GM12874 (cell line): ENCODE measurements at regions not wholly inside any gene's neighbourhood (a gene's known extent, or its start where the extent isn't known, plus 50 kb on each side); places are given as distances from the start of the nearest gene placed in this dataset.

ENCODE experiments used
- TF ChIP-seq, protein P1 (sequence below): IDR thresholded peaks from 2 replicates; pipeline ENCODE4 v1.5.1; 2011; ENCODE audit warnings: low read depth, mild to moderate bottlenecking, control low read depth, low read length, moderate library complexity; ENCODE audit not compliant: insufficient read depth

DNA sequence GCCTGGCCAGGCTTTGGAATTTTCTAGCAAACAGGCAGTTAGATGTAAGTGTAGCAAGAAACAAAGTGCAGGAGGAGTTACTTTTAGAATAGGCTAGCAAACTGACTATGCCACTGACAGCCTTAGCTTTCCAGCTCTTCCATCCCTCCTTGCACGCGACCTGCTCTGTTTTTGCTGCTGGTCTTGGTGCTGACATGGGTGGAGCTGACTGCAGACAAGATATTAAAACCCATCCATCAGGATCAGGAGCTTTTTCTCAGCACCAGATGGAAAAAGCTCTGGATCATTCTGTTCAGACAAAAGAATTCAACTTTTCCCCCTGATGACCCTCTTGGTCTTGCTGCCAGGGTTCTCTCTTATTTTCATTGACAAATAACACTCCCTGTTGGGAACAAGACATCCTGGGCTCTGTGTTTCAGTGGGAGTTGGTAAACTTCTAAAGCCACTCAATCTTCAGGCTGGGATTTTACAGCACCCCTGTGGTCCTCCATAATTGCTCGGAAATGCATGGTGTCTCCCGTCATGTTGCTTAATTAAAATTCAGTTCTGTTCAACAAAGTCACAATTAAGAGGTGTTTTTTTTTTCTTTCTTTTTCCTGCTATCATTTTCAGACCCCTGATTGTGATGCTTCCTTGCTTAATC lies 240.0 kb upstream of the LARGE1 start:
- TF ChIP-seq, protein P1, sequence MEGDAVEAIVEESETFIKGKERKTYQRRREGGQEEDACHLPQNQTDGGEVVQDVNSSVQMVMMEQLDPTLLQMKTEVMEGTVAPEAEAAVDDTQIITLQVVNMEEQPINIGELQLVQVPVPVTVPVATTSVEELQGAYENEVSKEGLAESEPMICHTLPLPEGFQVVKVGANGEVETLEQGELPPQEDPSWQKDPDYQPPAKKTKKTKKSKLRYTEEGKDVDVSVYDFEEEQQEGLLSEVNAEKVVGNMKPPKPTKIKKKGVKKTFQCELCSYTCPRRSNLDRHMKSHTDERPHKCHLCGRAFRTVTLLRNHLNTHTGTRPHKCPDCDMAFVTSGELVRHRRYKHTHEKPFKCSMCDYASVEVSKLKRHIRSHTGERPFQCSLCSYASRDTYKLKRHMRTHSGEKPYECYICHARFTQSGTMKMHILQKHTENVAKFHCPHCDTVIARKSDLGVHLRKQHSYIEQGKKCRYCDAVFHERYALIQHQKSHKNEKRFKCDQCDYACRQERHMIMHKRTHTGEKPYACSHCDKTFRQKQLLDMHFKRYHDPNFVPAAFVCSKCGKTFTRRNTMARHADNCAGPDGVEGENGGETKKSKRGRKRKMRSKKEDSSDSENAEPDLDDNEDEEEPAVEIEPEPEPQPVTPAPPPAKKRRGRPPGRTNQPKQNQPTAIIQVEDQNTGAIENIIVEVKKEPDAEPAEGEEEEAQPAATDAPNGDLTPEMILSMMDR = no peak

- TF ChIP-seq, protein P1 = no peak
Observed at GRCh38 chr22:34161431-34162123, 241.3 kb upstream of the LARGE1 start.

DNA sequence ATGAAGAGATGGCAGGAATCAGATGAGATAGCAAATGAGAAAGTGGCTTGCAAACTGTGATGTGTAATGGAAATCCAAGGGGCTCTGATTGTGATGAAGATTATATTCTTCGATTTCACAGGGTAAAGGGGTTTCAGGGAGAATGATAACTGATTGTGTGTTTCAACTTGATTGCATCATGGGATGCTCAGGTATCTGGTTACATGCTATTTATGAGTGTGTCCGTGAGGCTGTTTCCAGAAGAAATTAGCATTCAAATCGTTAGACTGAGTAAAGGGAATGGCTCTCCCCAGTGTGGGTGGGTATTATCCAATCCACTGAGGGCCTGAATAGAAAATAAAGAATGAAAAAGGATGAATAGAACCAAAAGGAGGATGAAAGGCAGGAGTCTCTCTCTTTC lies 278.7 kb upstream of the LARGE1 start:
- TF ChIP-seq, protein P1 = no peak

DNA sequence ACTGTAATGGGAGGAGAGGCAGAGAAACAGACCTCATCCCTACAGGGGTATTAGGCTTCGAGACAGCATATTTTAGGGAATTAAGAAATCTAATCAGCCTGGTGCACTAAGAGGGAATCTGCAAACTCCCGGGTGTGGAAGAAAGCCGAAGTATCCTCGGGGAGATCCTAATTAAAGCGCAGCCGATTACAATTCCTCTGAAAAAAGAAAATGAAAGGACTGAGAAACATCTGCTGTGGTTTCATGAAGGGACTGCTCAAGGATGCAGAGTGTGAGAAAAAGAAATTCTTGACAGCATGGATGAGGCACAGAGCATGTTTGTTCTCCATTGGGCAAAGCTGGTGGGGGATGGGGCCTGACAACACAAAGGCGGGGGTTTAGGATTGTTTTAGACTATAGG lies 290.0 kb upstream of the LARGE1 start:
- TF ChIP-seq, protein P1 = no peak

DNA sequence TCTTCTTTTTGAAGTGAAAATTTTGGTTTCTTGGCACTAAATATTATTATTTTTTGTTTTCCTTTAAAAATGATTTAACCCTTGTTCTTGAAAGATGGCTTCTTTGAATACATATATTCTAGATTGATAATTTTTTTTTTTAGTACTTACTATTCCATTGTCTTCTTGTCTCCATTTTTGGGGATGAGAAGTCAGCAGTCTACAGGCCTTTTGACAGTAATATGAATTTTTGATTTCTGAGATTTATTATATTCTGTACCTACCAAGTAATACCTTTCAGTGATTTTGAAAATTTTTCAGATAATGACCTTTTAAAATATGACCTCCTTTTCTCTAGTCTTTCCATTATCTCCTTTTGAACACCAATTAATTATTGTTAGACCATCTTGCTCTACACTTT lies 294.1 kb upstream of the LARGE1 start:
- TF ChIP-seq, protein P1 = no peak

DNA sequence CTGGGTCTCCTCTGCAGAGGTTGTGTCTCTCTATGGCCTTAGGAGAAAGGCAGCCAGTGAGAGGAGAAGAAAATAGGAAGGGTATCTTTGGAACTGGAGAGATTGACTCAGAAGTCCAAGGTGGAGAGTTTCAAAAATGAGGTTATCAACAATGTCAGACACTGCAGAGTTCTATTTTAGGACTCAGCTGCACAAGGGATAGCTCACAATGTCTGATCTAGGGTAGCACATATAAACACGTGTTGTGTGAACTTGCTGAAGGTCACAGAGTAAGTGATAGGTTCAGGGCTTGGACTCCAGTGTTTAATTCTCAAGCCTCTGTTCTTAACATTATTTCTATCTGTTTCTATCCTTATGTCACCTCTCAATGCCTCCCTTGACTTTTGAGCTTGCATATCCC lies 305.0 kb upstream of the LARGE1 start:
- TF ChIP-seq, protein P1 = no peak

DNA sequence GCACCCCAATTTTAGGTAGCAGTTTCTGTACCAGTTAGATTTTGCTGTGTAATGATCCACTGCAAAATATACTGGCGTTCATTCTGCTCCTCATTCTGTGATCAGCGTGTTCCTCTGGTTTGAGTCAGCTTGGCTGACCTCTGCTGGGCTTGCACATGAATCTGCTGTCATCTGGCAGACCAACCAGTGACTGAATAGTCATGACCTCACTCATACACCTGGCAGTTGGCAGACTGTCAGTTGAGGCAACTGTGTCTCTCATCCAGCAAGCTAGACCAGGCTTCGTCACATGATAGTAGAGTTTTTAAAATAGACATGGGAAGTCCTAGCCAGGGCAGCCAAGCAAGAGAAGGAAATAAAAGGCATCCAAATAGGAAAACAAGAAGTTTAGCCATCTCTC lies 316.3 kb upstream of the LARGE1 start:
- TF ChIP-seq, protein P1 = no peak
